ENCODE measurements at regions not wholly inside any gene's neighbourhood (a gene's known extent, or its start where the extent isn't known, plus 50 kb on each side); places are given as distances from the start of the nearest gene placed in this dataset.

- TF ChIP-seq, protein P1, sequence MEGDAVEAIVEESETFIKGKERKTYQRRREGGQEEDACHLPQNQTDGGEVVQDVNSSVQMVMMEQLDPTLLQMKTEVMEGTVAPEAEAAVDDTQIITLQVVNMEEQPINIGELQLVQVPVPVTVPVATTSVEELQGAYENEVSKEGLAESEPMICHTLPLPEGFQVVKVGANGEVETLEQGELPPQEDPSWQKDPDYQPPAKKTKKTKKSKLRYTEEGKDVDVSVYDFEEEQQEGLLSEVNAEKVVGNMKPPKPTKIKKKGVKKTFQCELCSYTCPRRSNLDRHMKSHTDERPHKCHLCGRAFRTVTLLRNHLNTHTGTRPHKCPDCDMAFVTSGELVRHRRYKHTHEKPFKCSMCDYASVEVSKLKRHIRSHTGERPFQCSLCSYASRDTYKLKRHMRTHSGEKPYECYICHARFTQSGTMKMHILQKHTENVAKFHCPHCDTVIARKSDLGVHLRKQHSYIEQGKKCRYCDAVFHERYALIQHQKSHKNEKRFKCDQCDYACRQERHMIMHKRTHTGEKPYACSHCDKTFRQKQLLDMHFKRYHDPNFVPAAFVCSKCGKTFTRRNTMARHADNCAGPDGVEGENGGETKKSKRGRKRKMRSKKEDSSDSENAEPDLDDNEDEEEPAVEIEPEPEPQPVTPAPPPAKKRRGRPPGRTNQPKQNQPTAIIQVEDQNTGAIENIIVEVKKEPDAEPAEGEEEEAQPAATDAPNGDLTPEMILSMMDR (IDR thresholded peaks at IDR 0.05; ENCODE audit: low read depth, low read length), result no peak
- peak in 1 of 2 donors; percentile 19 for DNase-seq (ENCODE audit: low read depth in 2 of 2)
Observed at GRCh38 chr2:41903474-41904135, 144.2 kb upstream of the PKDCC start.

GRCh38 chr2:41904459-41904858 is 143.4 kb upstream of the PKDCC start:
- H3K4me3 ChIP-seq (replicated peaks in 1 of 2; ENCODE audit: low read depth in 2 of 2, low read length in 2 of 2), result no peak overlapping the region
- TF ChIP-seq, protein P1 (IDR thresholded peaks at IDR 0.05; ENCODE audit: low read depth, low read length), result no peak
- no peak for DNase-seq (ENCODE audit: low read depth in 2 of 2)

More at GRCh38 chr2:41903474-41904135, 144.2 kb upstream of the PKDCC start:
- no peak overlapping the region for H3K4me3 ChIP-seq (replicated peaks in 1 of 2; ENCODE audit: low read depth in 2 of 2, low read length in 2 of 2)

DNA sequence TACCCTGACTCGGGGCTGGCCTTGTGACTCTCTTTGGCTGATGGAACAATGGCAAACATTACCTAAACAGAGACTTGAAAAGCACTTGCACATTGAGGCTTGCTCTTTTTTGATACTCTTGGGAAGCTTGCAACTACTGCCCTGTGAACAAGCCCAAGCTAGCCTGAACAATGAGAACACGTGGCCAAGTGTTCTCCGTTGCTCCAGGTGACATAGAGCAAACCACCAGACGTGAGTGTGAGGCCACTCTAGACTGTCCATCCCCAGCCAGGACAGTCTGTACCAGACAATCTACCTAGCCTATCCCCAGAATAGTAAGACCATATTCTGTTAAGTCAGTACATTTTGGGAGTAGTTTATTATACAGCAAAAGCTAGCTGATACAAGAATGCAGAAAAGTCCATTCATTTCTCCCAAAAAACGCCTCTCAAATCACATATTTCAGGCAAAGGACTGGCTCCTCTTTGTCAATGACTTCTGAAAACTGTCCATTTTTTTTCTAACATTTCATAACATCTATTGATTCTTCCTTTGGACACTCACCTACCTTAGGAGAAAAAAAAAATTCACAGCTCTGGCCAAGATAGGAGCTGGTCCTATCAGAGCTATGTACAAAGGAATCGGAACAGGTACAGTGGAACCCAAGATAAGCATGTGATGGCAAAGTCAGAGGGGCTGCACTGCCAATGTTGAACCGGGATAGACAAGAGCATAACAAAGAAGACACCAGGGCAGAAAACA is 142.1 kb upstream of the PKDCC start:
- TF ChIP-seq, protein P1 (IDR thresholded peaks at IDR 0.05; ENCODE audit: low read depth, low read length), result no peak
- DNase-seq (ENCODE audit: low read depth in 2 of 2), result no peak

DNA sequence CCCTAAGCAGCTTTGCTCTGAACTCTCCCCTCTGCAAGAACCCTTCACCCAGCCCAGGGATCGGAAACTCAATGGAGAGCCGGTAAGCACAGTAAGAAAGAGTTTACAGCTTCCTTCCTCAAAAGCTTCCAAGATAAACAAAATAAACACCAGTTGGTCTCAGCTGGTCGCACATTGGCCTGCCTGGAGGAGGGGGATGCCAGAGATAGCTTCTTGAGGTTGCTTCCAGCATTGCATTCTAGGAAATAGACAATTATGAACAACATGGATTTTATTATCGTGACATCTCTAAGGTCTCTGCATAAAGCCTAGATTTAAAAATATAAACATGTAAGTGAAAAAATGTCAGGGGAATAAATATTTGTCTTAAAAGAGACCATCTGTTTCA is 141.5 kb upstream of the PKDCC start:
- TF ChIP-seq, protein P1 (IDR thresholded peaks at IDR 0.05; ENCODE audit: low read depth, low read length), result no peak
- H3K4me3 ChIP-seq (replicated peaks in 1 of 2; ENCODE audit: low read depth in 2 of 2, low read length in 2 of 2), result no peak overlapping the region
- peak in 1 of 2 donors; percentile 41 for DNase-seq (ENCODE audit: low read depth in 2 of 2)

More for the DNA sequence above, 142.1 kb upstream of the PKDCC start:
- H3K4me3 ChIP-seq (replicated peaks in 1 of 2; ENCODE audit: low read depth in 2 of 2, low read length in 2 of 2), result no peak overlapping the region

DNA sequence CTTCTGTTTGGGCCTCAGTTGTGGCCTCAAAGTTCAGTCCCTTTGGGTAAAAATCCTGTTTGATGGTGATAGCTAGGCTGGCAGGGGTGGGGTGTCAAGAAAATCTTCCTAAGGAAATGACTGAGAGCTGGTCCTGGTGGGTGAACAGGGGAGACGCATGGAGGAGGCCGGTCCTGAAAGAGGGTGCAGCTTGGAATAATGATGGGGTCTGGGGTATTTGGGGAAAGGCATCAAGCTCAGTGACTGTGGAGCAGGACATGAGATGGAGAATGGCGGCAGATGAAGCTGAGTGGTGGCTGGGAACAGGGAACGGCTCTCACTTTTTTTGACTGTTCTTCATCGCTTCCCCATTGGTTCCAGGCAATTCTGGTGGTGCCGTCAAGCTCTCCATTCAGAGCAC is 140.7 kb upstream of the PKDCC start:
- DNase-seq (ENCODE audit: low read depth in 2 of 2), result no peak
- TF ChIP-seq, protein P1 (IDR thresholded peaks at IDR 0.05; ENCODE audit: low read depth, low read length), result no peak
- no peak overlapping the region for H3K4me3 ChIP-seq (replicated peaks in 1 of 2; ENCODE audit: low read depth in 2 of 2, low read length in 2 of 2)

DNA sequence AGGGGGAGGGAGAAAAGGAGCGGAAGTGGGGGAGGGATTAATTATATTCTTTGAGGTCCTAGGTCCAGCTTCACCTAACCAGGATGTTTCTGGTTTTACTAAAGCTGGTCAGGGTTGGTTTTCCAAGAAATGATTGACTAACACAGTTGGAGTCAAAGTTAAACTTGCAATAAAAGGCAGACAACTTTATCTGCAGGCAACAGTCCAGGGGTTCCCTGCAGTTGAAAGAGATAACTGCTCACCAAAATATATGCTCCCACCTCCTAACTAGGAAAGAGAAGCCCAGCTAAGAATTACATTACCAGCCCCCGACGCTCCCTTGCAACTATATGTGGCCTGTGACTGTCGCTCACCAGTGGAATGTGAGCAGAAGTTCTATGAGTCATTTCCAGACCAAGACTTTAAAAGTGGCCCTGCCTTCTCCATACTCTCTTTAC is 140.0 kb upstream of the PKDCC start:
- TF ChIP-seq, protein P1 (IDR thresholded peaks at IDR 0.05; ENCODE audit: low read depth, low read length), result no peak
- no peak overlapping the region for H3K4me3 ChIP-seq (replicated peaks in 1 of 2; ENCODE audit: low read depth in 2 of 2, low read length in 2 of 2)
- DNase-seq (ENCODE audit: low read depth in 2 of 2), result no peak

Data from cardiac fibroblast (primary cell).